ENCODE measurements at regions not wholly inside any gene's neighbourhood (a gene's known extent, or its start where the extent isn't known, plus 50 kb on each side); places are given as distances from the start of the nearest gene placed in this dataset.

DNA sequence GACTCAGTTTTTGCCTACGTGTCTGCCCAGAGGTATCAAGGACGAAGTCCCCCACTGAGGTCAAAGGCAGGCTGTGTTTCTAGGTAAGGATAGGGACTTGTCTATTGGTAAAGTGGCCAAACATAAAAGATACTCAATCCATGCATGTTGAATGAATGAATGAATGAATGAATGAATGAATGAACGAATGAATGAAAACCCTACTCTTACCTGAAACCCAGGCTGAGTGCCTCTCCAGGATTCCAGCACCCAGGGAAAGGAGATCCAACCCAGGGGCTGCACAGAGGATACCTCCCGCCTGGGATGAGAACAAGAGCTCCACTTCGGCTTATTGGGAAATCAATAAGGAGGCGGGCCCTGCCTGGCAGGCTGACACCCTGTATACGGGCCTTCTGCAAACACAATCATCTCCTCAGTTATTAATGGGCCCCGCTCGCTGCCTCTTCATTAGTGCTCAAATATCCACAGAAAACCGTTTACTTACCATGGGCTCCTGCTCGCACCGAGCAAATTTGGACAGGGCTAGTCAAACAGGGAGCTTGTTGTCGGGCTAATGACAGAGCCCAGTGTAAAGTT lies 177.4 kb downstream of the BUD13 start:
- TF ChIP-seq EZH2 (IDR thresholded peaks at IDR 0.05; ENCODE audit: borderline replicate concordance, low read length): no peak
- TF ChIP-seq, protein P1, sequence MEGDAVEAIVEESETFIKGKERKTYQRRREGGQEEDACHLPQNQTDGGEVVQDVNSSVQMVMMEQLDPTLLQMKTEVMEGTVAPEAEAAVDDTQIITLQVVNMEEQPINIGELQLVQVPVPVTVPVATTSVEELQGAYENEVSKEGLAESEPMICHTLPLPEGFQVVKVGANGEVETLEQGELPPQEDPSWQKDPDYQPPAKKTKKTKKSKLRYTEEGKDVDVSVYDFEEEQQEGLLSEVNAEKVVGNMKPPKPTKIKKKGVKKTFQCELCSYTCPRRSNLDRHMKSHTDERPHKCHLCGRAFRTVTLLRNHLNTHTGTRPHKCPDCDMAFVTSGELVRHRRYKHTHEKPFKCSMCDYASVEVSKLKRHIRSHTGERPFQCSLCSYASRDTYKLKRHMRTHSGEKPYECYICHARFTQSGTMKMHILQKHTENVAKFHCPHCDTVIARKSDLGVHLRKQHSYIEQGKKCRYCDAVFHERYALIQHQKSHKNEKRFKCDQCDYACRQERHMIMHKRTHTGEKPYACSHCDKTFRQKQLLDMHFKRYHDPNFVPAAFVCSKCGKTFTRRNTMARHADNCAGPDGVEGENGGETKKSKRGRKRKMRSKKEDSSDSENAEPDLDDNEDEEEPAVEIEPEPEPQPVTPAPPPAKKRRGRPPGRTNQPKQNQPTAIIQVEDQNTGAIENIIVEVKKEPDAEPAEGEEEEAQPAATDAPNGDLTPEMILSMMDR (IDR thresholded peaks at IDR 0.05; ENCODE audit: low read length): no peak

Data from OCI-LY1 (cell line).